Fibroblast of pulmonary artery (primary cell): ENCODE measurements at regions not wholly inside any gene's neighbourhood (a gene's known extent, or its start where the extent isn't known, plus 50 kb on each side); places are given as distances from the start of the nearest gene placed in this dataset.
A peak's percentile ranks its signal among the peaks of the same experiment; 100 is the strongest.

Experiments
- DNase-seq: peaks from one replicate; pipeline ENCODE4 v3.0.0-alpha.2; 2010; ENCODE audit warnings: low read depth
- H3K4me3 ChIP-seq: replicated peaks from 2 replicates; pipeline ENCODE4 v1.5.1; 2011; ENCODE audit warnings: low read depth, mild to moderate bottlenecking, control low read depth, low read length, moderate library complexity
- TF ChIP-seq, protein P1 (sequence below): IDR thresholded peaks from 2 replicates; pipeline ENCODE4 v1.5.1; 2011; ENCODE audit warnings: mild to moderate bottlenecking, control low read depth, low read length, inconsistent platforms; ENCODE audit errors: missing control alignments

GRCh38 chr6:40794586-40794985 lies 207.4 kb upstream of the LRFN2 start:
- DNase-seq, result no peak
- H3K4me3 ChIP-seq, result no peak overlapping the region
- TF ChIP-seq, protein P1, sequence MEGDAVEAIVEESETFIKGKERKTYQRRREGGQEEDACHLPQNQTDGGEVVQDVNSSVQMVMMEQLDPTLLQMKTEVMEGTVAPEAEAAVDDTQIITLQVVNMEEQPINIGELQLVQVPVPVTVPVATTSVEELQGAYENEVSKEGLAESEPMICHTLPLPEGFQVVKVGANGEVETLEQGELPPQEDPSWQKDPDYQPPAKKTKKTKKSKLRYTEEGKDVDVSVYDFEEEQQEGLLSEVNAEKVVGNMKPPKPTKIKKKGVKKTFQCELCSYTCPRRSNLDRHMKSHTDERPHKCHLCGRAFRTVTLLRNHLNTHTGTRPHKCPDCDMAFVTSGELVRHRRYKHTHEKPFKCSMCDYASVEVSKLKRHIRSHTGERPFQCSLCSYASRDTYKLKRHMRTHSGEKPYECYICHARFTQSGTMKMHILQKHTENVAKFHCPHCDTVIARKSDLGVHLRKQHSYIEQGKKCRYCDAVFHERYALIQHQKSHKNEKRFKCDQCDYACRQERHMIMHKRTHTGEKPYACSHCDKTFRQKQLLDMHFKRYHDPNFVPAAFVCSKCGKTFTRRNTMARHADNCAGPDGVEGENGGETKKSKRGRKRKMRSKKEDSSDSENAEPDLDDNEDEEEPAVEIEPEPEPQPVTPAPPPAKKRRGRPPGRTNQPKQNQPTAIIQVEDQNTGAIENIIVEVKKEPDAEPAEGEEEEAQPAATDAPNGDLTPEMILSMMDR, result no peak

DNA sequence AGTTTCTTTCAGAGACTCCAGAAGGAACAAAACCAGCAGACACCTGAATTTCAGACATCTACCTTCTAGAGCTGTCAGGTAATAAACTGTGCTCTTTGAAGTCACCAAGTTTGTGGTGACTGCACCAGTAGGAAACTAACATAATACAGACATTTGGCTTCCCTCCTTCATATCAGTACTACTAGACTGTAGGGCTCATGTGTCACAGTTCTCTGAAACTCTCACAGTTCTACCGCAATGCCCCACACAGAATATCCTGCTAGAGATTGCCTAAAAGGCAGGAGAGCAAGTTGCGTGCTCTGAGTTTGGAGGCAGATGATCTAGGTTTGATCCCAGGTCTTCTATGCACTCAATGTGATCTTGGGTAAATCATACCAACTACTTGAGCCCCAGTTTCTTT lies 205.0 kb upstream of the LRFN2 start:
- TF ChIP-seq, protein P1, result no peak
- DNase-seq, result no peak
- no peak overlapping the region for H3K4me3 ChIP-seq

- TF ChIP-seq, protein P1, result no peak
- no peak for DNase-seq
- H3K4me3 ChIP-seq, result no peak overlapping the region
Measured at GRCh38 chr6:40791004-40791403, 203.8 kb upstream of the LRFN2 start.

GRCh38 chr6:40788661-40789655 lies 201.8 kb upstream of the LRFN2 start:
- DNase-seq, result peak; percentile 52
- no peak overlapping the region for H3K4me3 ChIP-seq
- TF ChIP-seq, protein P1, result no peak

DNA sequence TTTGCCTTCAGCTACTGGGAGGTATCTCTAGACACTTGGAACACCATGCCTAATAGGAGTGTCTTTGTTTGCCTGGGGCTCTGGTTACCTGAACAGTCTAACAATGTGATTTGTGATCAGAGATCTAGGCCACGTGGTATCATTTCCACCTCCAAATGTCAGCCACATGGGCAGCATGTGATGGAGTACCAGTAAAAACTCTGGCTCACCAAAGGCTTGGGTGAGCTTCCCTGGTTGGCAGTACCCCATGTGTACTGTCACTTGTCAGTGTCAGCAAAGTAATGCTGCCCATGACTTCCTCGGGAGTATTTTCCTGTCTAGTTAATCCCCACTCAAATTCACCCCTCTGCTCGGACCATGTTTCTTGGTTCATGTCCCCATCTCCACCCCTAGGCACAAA lies 195.2 kb upstream of the LRFN2 start:
- TF ChIP-seq, protein P1, result no peak
- DNase-seq, result no peak
- H3K4me3 ChIP-seq, result no peak overlapping the region

DNA sequence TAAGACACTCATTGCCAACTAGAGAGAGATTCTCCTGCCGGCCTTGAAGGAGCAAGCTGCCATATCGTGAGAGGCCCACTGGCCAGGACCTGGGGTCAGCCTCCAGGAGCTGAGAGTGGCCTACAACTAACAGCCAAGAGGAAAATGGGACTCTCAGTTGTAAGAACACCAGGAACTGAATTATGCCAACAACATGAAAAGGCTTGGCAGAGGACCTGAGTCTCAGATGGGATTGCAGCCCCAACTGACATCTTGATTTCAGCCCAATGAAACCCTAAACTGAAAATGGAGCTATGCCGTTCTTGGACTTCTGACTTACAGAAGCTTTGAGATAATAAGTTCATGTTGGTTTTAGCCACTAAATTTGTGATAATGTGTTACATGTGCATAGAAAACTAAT lies 193.5 kb upstream of the LRFN2 start:
- TF ChIP-seq, protein P1, result no peak
- no peak overlapping the region for H3K4me3 ChIP-seq
- no peak for DNase-seq

- DNase-seq, result peak; percentile 30
- no peak overlapping the region for H3K4me3 ChIP-seq
- TF ChIP-seq, protein P1, result no peak
Measured at GRCh38 chr6:40779409-40779808, 192.2 kb upstream of the LRFN2 start.
